GM12891 (cell line): ENCODE measurements at regions not wholly inside any gene's neighbourhood (a gene's known extent, or its start where the extent isn't known, plus 50 kb on each side); places are given as distances from the start of the nearest gene placed in this dataset.

Experiments used
- POLR2A ChIP-seq: IDR thresholded peaks from 2 replicates; pipeline ENCODE4 v1.6.1; 2011; ENCODE audit warnings: low read depth, low read length, control low read depth
- POLR2AphosphoS5 ChIP-seq: IDR thresholded peaks from 2 replicates; pipeline ENCODE4 v1.6.1; 2011; ENCODE audit warnings: low read depth, low read length, control low read depth

GRCh38 chr4:35723973-35724372 lies 520.3 kb downstream of the ARAP2 start:
- TF ChIP-seq POLR2A = no peak
- TF ChIP-seq POLR2AphosphoS5 = no peak
